Muscle of back (tissue), 3 donors: ENCODE measurements at regions not wholly inside any gene's neighbourhood (a gene's known extent, or its start where the extent isn't known, plus 50 kb on each side); places are given as distances from the start of the nearest gene placed in this dataset.
A peak's percentile ranks its signal among the peaks of the same experiment; 100 is the strongest.

Experiments used
- DNase-seq, 3 donors: peaks; one replicate each; pipeline versions ENCODE4 v3.0.0 to v3.0.0-alpha.2; 2013

- no peak for DNase-seq
Observed at GRCh38 chr14:98446508-98446907, 825.5 kb downstream of the BCL11B start.

GRCh38 chr14:98456231-98456630 is 815.8 kb downstream of the BCL11B start:
- peak in 2 of 3 donors; percentile 13 to 26 for DNase-seq

GRCh38 chr14:98458702-98459101 is 813.3 kb downstream of the BCL11B start:
- DNase-seq, result no peak

- DNase-seq, result no peak
Observed at GRCh38 chr14:98462908-98463307, 809.1 kb downstream of the BCL11B start.

- DNase-seq, result peak in 1 of 3 donors; percentile 6
Observed at GRCh38 chr14:98466807-98467206, 805.2 kb downstream of the BCL11B start.

GRCh38 chr14:98470663-98471062 is 801.3 kb downstream of the BCL11B start:
- no peak for DNase-seq

GRCh38 chr14:98474900-98475299 is 797.1 kb downstream of the BCL11B start:
- DNase-seq, result no peak

GRCh38 chr14:98477935-98478334 is 794.1 kb downstream of the BCL11B start:
- DNase-seq, result no peak

- DNase-seq, result no peak
Observed at GRCh38 chr14:98489115-98489514, 782.9 kb downstream of the BCL11B start.

- peak in 1 of 3 donors; percentile 26 for DNase-seq
Observed at GRCh38 chr14:98494582-98494981, 777.4 kb downstream of the BCL11B start.

- no peak for DNase-seq
Observed at GRCh38 chr14:98498019-98498885, 773.7 kb downstream of the BCL11B start.

- no peak for DNase-seq
Observed at GRCh38 chr14:98501335-98501734, 770.7 kb downstream of the BCL11B start.

GRCh38 chr14:98501836-98502235 is 770.2 kb downstream of the BCL11B start:
- no peak for DNase-seq

GRCh38 chr14:98503086-98503815 is 768.7 kb downstream of the BCL11B start:
- no peak for DNase-seq

GRCh38 chr14:98507264-98507663 is 764.7 kb downstream of the BCL11B start:
- DNase-seq, result peak in 1 of 3 donors; percentile 19

GRCh38 chr14:98510392-98510791 is 761.6 kb downstream of the BCL11B start:
- DNase-seq, result no peak

GRCh38 chr14:98512501-98513251 is 759.3 kb downstream of the BCL11B start:
- DNase-seq, result no peak

GRCh38 chr14:98513558-98513957 is 758.4 kb downstream of the BCL11B start:
- DNase-seq, result no peak

- DNase-seq, result no peak
Observed at GRCh38 chr14:98514016-98514415, 758.0 kb downstream of the BCL11B start.

GRCh38 chr14:98536256-98536655 is 735.7 kb downstream of the BCL11B start:
- no peak for DNase-seq

- DNase-seq, result no peak
Observed at GRCh38 chr14:98542316-98542715, 729.7 kb downstream of the BCL11B start.

- no peak for DNase-seq
Observed at GRCh38 chr14:98543074-98543473, 728.9 kb downstream of the BCL11B start.
